Stomach (tissue), 8 donors: ENCODE measurements at regions not wholly inside any gene's neighbourhood (a gene's known extent, or its start where the extent isn't known, plus 50 kb on each side); places are given as distances from the start of the nearest gene placed in this dataset.
A peak's percentile ranks its signal among the peaks of the same experiment; 100 is the strongest.

Experiments used
- DNase-seq, 2 donors: peaks; one replicate each; pipeline versions ENCODE4 v3.0.0 to v3.0.0-alpha.2; 2013 to 2019
- H3K27ac ChIP-seq, 5 donors: fragments of 200-600 bp in 4 of 5; sonication (generic) in 4 of 5; one replicate each; pipeline ENCODE4 v1.5.1; 2013 to 2019; ENCODE audit warnings: mild to moderate bottlenecking in 1 of 5, moderate library complexity in 1 of 5
- H3K27me3 ChIP-seq, 3 donors: fragments of 200-600 bp; sonication (generic); one replicate each; pipeline ENCODE4 v1.5.1; 2017 to 2019; ENCODE audit warnings: mixed run types in 1 of 3
- H3K36me3 ChIP-seq, 4 donors: fragments of 200-600 bp; sonication (generic); 1 replicate in 3 of 4; 2 replicates in 1 of 4; pipeline ENCODE4 v1.5.1; 2016 to 2019
- H3K4me1 ChIP-seq, 4 donors: fragments of 200-600 bp; sonication (generic); one replicate each; pipeline ENCODE4 v1.5.1; 2016 to 2019
- H3K4me3 ChIP-seq, 4 donors: fragments of 200-600 bp; sonication (generic) in 3 of 4; one replicate each; pipeline ENCODE4 v1.5.1; 2016 to 2019; ENCODE audit warnings: mild to moderate bottlenecking in 1 of 4
- H3K9me3 ChIP-seq, 4 donors: fragments of 200-600 bp; sonication (generic); one replicate each; pipeline ENCODE4 v1.5.1; 2016 to 2019
- CTCF ChIP-seq, 7 experiments: fragments of 450-650 bp in 4 of 7; fragments of 200-600 bp in 3 of 7; sonication (generic) in 3 of 7; IDR thresholded peaks; one replicate each; pipeline ENCODE4 v1.5.1; 2016 to 2019; ENCODE audit warnings: antibody characterized with exemption in 7 of 7, control low read depth in 2 of 7, mild to moderate bottlenecking in 1 of 7
- EP300 ChIP-seq: sonication (generic); formaldehyde crosslinking; IDR thresholded peaks from one replicate; pipeline ENCODE4 v1.6.1; 2017; ENCODE audit warnings: antibody characterized with exemption
- POLR2A ChIP-seq, 4 donors: fragments of 450-650 bp; IDR thresholded peaks; one replicate each; pipeline ENCODE4 v1.6.1; 2016; ENCODE audit warnings: antibody characterized with exemption in 4 of 4, control low read depth in 2 of 4, mild to moderate bottlenecking in 1 of 4, moderate library complexity in 1 of 4
- POLR2AphosphoS5 ChIP-seq, 3 donors: sonication (generic); formaldehyde crosslinking; IDR thresholded peaks; one replicate each; pipeline ENCODE4 v1.6.1; 2016; ENCODE audit warnings: antibody characterized with exemption in 3 of 3
- WGBS, 5 donors: extraction: QIAGEN DNeasy Blood & Tissue Kit in 3 of 5; methylation state at CpG; one replicate each; pipeline versions ENCODE4 v1.1.5 to v1.1.7; 2013 to 2018; 5-methylcytosine and 5-hydroxymethylcytosine counted together
- intact Hi-C: fragments of 100-400 bp; cut with DNase I; formaldehyde crosslinking; loops from one replicate; pipeline ENCODE4 v1.15.1; 2023; ENCODE audit warnings: low total_unique reads
- donor health status: healthy with polysubstance abuse.
- donor health status: Bipolar disorder and iron deficiency.
- donor health status: healthy.

GRCh38 chr14:82482345-82482744 is 948.7 kb upstream of the SEL1L start:
- no peak for DNase-seq
- WGBS, 5 donors: 74 to 84% (median 75%) methylated on average over 6 of the region's 6 CpGs
- H3K27me3 ChIP-seq: no peaks in the 10 kb centered on the region
- no peaks in the 10 kb centered on the region for H3K36me3 ChIP-seq
- no peak overlapping the region for H3K27ac ChIP-seq
- H3K4me1 ChIP-seq: no peaks in the 10 kb centered on the region
- H3K4me3 ChIP-seq: no peak overlapping the region
- intact Hi-C loops: no loop called here
- TF ChIP-seq EP300 (no peak), CTCF (IDR thresholded peaks at IDR 0.05) (no peak), POLR2A (IDR thresholded peaks at IDR 0.05) (no peak), POLR2AphosphoS5 (IDR thresholded peaks at IDR 0.05) (no peak)
- no peaks in the 10 kb centered on the region for H3K9me3 ChIP-seq

- intact Hi-C loops: no loop called here
- 40 to 69% (median 60%) methylated on average over 2 of the region's 2 CpGs for WGBS, 5 donors
- Histone ChIP-seq H3K4me1 (no peaks in the 10 kb centered on the region), H3K27me3 (no peaks in the 10 kb centered on the region), H3K36me3 (no peaks in the 10 kb centered on the region), H3K9me3 (no peaks in the 10 kb centered on the region), H3K4me3 (no peak overlapping the region), H3K27ac (no peak overlapping the region)
- TF ChIP-seq POLR2AphosphoS5 (IDR thresholded peaks at IDR 0.05) (peak in 1 of 3 donors; percentile 62), CTCF (IDR thresholded peaks at IDR 0.05) (no peak)
- DNase-seq: peak in 1 of 2 donors; percentile 26
Observed at GRCh38 chr14:82488473-82488872, 954.8 kb upstream of the SEL1L start.

GRCh38 chr14:82490397-82490796 is 956.7 kb upstream of the SEL1L start:
- intact Hi-C loops: no loop called here
- DNase-seq: no peak
- Histone ChIP-seq H3K27ac (no peak overlapping the region), H3K4me1 (peaks cover 0 to 10% (median 0%) of the 10 kb centered on the region in 4 donors), H3K9me3 (no peaks in the 10 kb centered on the region), H3K36me3 (no peaks in the 10 kb centered on the region), H3K4me3 (no peak overlapping the region), H3K27me3 (no peaks in the 10 kb centered on the region)
- 78 to 92% (median 86%) methylated on average over 1 of the region's 1 CpG for WGBS, 5 donors
- no peak for TF ChIP-seq POLR2A (IDR thresholded peaks at IDR 0.05)
- TF ChIP-seq CTCF (IDR thresholded peaks at IDR 0.05): no peak
- TF ChIP-seq EP300: no peak
- TF ChIP-seq POLR2AphosphoS5 (IDR thresholded peaks at IDR 0.05): no peak

GRCh38 chr14:82492157-82492556 is 958.5 kb upstream of the SEL1L start:
- TF ChIP-seq EP300 (no peak), POLR2AphosphoS5 (IDR thresholded peaks at IDR 0.05) (no peak), POLR2A (IDR thresholded peaks at IDR 0.05) (no peak), CTCF (IDR thresholded peaks at IDR 0.05) (no peak)
- Histone ChIP-seq H3K9me3 (no peaks in the 10 kb centered on the region), H3K4me1 (peaks cover 0 to 10% (median 0%) of the 10 kb centered on the region in 4 donors), H3K4me3 (no peak overlapping the region), H3K27ac (no peak overlapping the region), H3K36me3 (no peaks in the 10 kb centered on the region), H3K27me3 (no peaks in the 10 kb centered on the region)
- intact Hi-C loops: no loop called here
- WGBS, 5 donors: 78 to 94% (median 83%) methylated on average over 1 of the region's 1 CpG
- DNase-seq: no peak
